ENCODE measurements at regions not wholly inside any gene's neighbourhood (a gene's known extent, or its start where the extent isn't known, plus 50 kb on each side); places are given as distances from the start of the nearest gene placed in this dataset.

DNA sequence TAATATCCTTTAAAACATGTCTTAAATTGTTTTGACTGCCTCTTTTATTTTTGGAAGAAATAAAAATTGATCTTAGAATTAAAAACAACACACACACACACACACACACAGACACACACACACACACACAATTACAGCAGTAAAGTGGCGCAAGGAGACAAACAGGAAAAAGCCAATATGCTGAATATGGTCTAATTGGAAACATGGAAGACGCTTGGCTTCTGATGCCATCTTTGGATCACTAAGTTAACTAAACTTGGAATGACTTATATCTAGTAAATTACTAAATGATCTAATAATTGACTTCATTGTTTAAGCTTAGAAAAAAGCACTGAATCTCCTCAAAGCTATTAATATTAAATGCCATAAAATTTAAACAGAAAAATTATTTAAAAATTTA, 1093.4 kb downstream of the ADGRL3 start:
- DNase-seq: no peak

DNA sequence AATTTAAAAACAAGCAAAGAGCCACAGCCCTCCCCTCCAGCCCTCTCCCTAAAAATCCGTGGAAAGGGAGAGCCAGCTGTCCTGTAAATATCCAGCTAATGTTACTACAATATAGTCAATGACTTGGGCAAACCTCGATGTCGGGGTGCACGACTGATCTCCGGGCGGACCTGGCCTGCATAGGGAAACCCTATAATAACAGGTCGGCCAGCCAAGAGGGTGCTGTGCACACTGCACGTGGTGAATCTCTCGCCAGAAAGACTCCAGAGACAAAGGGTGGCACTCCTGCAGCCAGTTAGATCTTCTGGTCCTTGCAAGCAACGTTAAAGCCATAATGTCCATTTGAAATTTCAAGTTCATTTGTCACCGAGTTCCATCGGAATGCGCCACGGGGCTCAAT, 1092.8 kb downstream of the ADGRL3 start:
- DNase-seq: no peak

DNA sequence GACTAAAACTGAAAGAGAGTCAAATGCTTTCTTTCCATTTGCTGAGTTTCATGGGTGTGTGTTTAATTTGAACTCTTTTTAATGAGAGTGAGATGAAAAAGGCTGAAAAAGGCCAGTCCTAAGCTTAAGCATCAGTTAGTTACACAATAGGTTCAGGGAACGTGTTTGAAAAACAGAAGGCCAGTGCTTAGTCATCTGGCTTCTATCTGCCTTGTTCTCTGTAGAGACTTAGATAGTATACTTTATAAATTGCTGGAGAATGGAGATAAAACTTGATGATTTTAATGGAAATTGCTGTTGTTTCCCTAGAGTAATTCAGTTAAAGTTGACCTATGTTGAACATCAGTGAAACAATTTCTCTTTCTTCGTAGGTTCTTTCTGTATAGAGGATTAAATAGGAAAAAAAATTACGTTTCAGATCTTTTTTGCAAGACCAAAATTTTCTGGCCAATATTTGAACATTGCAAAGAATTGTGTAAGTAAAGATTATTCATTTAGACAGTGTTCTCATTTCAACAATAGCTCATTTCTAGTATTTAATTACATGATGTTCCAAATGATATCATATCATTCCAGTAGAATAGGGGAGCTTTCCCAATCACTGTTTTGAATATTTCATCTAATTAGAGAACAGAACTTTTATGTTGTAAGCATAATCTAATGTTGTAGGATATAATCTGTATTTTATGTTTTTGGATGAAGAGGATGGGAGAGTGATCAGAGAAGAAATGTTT, 1088.8 kb downstream of the ADGRL3 start:
- no peak for DNase-seq

DNA sequence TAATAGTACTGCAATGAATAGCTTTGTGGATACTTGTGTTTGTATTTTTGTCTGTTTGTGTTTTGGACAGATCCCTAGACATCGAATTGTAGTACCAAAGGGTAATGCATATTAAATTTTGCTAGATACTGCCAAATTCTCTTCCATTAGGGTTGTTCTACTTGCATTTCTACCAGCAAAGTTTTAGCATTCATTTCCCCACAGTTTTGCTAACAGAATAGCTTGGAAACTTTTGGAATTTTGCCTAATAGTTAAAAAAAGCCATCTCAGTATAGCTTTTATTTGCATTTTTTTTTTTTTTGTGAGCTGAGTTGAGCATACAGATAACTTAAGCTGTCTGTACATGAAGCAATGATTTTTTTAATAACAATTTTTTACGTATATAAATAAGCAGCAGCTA, 1084.9 kb downstream of the ADGRL3 start:
- DNase-seq: no peak

DNA sequence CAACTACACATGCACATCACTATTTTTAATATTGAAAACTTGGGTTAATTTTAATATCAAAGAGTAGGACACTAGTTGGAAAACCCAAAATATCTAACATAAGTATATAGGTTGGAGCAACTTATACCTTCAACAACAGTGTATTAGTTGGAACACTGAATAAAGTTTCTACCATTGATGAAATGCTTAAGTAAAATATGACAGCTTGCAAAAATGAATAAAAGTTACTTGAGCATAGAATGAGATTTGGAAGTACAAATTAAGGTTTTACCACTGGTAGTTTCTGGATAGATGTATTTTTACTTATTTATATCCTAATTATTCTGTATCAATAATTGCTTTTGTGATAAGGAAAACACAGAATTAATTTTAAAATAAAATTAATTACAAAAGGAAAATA, 1079.6 kb downstream of the ADGRL3 start:
- DNase-seq: no peak

DNA sequence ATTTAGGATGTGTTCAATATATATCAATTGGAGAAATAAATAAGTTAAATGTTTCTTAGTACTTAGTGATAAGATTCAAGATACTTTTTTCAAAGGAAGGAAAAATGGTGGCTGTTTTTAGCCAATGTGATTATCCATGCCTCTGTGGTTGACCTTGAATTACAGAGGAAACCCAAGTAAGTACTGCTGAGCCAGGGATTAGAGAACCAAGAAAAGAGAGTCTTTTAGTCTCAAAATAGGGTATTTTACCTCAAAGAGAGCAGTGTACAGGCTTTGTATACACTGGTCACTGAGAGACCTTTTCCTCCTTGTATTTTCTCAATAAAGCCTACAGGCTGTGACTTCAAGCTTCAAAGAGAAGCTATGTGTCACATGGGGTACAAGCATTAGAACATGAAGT, 1075.3 kb downstream of the ADGRL3 start:
- no peak for DNase-seq

DNA sequence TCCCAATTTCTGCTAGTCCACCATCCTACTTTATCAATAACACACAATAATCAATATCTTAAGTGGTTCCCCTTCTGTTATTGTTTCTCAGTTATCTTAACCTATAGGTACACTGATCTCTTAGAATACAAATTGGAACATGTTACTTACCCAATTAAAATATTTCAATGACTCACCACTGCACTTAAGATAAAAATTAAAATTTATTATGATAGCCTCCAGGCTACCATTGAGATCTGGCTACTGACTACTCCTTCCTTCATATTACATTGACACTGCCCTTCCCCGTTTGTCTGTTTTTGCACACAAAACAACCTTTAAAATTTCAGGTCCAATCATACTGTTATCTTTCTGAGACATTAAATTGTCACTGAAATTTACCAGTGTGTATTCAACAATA, 1074.7 kb downstream of the ADGRL3 start:
- no peak for DNase-seq

DNA sequence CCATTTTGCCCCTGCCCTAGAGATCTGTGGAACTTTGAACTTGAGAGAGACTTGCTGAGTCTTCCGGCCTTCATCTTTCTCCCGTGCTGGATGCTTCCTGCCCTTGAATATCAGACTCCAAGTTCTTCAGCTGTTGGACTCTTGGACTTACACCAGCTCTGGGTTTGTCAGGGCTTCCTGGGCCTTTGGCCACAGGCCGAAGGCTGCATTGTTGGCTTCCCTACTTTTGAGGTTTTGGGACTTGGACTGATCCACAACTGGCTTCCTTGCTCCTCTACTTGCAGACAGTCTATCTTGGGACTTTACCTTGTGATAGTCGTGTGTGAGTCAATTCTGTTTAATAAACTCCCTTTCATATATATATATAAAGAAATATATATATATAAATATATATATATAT, 1071.0 kb downstream of the ADGRL3 start:
- no peak for DNase-seq

DNA sequence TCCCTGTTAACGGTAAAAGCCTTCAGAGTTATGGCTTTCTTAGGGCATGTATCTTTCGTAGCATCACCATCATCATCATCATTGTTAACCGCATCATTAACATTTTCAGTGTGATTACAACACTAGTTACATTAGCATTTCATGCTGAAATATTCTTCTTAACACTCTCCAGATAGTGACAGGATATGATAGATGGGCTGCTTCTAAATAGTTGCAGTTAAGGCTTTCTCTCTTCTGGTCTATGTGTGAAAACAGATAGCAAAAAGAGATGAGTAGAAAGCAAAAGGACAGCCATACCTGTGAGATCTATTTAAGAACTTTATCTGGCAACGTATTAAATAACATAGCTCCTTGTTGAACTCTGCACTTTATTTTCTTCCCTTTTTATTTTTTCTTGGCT, 1069.8 kb downstream of the ADGRL3 start:
- no peak for DNase-seq

DNA sequence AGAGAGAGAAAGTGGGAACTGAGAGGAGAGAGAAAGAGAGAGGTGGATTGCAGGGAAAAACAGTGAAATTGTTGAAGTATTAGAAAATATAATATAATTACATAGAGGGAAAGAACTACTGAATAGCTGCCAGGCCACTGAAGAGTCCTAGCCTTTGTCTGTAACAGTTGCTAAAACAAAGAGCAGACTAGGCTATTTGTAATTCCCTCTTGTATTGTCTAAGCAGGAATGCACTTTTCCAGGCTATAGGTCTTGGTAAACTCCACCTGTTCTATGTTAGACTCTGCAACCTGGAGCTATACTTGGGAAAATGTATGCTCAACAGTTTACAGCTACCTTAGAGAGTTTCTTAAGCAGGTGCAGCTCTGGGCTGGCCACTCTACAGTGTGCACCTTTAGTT, 1063.3 kb downstream of the ADGRL3 start:
- no peak for DNase-seq

DNA sequence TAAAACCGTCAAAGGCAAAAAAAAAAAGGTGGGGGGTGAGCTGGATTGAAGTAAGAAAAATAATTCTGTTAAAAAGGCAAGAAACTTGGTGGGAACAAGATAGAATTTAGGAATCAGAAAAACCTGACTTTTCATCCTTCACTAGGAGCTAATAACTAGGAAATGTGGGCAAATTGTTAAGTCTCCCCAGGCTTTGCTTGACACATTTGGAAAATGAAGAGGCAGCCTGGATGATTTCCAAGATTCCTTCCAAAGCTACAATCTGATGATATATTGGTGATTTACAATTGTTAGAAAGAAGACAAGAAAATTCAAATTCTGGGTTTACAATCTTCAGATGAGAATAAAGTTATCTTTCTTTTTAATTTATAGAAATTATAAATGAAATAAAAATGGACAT, 1062.5 kb downstream of the ADGRL3 start:
- no peak for DNase-seq

DNA sequence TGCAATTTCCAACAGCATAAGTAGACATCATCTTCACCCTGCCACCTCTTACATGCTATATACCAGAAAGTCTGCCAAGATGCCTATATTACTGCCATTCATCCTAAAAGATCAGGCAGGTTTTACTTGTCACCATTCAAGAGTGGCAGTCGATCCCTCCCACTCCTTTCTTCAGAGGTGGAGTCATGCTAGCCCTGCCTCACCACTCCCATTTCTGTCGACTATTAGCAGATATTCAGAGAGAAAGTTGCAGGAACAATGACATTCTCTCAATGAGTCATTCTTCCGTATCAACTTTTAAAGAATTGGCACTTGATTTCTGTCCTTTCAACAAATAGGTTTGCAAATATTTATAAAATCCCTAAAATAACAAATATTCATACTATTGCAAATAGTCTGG, 1060.1 kb downstream of the ADGRL3 start:
- DNase-seq: no peak

DNA sequence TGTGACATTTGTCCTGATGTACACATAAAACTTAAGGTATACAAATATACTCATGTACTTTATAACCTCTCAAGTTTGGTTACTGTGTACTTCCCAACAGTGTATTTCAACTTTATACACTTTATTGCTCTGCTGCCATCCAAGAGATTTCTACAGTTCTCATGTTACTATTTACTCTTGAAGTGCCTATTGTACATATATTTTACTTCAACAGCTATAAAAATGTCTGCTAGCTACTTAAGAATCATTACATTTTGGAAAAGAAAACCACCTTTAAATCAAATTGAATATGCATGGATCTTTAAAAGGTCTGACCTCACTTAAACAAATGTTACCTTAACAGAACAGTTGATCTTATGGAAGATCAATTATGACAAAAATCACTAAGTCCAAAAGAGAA, 1056.4 kb downstream of the ADGRL3 start:
- DNase-seq: no peak

DNA sequence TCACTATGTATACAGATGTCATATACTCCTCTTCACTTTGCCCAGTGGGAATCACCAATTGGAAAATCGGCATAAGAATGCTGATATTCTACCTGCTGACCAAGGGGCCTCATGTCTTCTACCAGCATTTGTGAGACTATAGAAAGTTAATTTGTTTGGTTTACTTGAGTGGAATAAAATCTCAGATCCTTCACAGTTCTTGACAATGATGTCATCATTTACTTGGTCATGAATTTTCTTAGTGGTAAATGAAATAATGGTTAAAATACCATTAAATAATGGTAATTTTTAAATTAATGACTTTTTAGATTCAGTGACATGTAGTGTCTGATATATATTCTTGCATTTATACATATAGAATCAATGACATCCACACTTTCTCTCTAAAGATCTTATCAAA, 1052.6 kb downstream of the ADGRL3 start:
- DNase-seq: no peak

DNA sequence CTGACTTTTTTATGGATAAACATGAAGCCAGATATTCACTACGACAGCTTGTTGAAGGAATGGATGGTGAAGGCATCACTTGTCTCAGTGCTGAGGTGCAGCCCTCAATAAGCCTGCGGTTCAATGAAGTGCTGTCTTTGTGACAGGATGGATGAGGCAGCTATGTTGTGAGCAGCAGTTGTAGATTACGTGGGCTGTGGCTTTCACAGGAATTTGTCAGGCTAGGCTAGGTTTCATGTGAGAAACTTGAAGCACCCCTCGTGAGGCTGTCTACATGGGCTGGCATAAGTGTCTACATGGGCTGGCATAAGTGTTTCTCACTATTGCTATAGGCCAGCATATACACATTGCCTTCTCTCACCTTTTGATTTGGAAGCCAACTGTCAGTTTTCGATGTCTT, 1050.0 kb downstream of the ADGRL3 start:
- DNase-seq: no peak

DNA sequence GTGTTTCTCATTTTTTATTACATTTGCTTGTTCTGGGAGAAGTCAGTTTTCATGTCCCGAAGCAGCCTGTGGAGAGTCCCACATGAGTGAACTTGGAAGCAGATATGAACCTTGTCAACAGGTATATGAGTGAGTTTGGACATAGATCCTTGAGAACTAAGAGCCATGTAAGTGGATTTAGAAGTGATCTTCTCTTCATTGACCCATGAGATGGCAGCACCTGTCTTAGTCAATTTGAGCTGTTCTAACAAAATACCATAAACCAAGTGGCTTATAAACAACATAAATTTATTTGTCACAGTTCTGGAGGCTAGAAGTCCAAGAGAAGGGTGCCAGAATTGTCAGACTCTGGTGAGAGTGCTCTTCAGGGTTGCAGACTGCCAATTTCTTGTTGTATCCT, 1043.8 kb downstream of the ADGRL3 start:
- DNase-seq: no peak

DNA sequence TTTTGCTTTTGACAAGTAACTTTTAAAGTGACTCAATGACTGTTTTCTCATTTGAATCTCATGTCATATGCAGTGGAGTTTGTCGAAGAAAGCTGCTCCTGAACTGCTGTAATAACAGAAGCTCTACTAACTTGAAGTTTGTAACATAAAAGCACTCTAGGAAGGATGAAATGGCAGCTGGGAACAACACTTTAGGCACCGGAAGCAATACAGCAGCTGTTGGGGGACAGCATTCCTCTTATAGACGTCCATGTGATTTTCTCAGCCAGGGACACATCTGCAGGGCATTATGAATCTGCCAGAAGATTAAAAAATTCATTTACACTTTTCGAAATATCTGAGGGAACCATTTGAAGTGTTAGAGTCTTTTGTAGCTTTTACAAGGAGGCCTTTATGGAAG, 1035.8 kb downstream of the ADGRL3 start:
- DNase-seq: no peak

DNA sequence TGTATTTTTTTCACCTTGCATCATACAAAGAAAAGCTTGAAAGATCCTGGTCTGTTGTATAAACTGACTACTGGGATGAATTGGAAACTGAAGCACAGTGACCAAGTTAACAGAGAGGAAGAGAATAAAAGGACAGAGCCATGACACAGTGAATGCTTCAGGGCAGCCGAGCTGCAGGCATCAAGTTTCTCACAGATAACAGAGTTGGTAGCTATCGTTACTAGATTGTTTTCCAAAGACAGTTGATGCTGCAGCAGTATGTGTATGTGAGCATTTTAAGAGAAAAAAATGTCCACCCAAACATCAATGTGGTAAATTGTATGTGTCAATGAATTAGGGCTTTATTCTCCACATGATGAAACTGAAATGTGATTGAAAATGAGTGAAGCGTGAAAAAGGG, 1032.7 kb downstream of the ADGRL3 start:
- peak; percentile 5 for DNase-seq

DNA sequence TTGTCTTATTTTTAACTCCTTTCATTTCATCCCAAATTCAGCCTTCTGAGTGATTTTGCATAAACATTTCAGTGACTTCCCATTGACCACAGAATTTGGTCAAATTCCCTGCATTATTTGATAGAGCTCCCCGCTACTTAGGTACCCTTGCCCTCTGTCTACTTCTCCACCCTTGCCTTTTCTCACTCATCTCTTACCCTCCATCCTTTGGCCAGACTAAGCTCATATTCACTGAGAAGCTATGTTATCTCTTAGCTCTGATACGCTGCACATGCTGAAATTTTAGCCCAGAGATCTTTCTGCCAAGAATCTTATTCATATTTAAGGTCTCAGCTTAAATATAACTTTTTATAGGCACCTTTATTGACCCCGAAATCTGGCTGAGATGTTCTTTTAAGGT, 1031.9 kb downstream of the ADGRL3 start:
- DNase-seq: no peak

DNA sequence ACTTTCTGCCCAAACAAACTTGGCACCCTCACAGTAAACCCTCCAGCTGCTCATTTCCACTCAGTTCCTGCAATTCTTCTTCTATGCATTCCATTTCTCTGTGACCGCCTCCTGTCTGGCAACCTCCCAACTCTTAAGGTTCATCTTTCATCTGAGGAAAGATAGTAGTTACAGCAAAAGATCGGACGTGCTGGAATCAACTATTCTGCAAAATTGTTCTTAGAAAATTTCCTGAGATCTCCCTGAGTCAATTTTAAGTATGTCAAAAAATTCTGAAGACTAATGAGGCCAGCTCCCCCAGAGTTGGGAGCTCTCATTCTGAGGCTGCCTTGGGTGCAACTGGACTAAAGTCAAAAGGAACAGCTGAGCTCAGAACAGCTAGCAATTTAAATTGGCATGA, 1026.0 kb downstream of the ADGRL3 start:
- no peak for DNase-seq

DNA sequence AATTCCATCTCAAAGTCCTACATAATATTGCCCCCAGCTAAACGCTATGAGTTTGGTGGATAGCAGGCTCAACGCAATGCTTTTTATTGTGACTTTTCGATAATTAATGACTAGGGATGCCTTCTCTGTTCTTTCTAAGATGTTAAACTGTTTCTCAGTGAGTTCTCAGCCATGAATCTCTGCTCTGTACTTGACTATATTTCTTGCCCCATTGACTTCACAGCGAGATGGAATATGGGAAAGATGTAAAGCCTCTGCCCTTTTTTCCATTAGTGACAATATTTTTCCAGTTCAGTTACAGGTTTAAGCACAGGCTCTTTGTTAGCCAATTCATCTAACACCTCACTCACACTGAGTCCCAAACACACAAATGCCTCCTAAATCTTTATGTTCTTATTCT, 1022.0 kb downstream of the ADGRL3 start:
- DNase-seq: no peak

DNA sequence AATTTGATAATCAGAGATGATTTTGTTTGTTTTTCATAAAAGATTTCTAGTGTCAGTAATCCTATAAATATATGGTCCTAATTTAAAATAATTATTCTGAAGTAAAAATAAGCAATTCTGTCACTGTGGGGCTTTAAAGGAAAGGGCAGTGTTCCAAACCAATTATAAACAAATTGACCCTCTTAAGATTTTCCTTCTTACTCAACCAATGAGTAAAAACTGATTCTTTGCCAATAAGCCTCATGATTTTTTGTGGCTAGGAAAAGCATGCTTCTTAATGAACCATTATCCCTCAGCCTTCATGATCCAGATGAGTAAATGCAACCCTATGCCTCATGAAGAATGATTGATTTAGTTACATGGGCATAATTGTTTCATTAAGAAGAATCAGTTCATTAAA, 1010.4 kb downstream of the ADGRL3 start:
- DNase-seq: no peak

DNA sequence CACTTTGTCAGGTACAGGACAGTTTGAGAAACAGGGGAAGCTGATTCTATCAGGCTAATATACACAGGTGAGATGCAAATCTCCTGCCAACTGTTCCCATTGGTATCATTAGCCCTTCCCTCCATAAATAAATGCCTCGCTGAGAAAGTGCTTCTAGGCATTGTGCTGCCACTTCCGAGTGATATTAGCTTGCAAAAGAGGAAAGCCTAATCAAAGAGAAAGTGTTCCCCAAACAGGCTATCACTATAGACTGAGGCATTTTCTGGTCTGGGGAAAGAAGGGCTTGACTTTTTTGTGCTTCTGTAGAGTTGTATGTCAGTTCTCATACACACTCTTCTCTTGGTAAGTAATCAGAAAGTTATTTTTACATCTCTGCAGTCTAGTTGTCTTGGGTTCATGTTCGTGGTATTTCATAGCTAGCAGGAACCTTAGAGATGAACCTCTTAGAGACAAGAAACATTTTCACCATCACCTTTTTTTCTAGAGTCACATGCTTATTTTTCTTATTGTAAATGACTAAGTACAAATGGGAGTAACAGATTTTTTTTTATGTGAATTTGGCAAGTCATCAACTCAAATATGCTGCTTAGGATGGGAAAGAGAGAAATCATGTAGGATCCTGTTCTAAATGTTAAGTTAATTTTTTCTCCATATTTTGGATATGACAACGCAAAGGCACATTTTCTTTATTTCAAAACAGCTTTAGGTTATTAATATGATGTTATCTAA, 1009.8 kb downstream of the ADGRL3 start:
- no peak for DNase-seq

DNA sequence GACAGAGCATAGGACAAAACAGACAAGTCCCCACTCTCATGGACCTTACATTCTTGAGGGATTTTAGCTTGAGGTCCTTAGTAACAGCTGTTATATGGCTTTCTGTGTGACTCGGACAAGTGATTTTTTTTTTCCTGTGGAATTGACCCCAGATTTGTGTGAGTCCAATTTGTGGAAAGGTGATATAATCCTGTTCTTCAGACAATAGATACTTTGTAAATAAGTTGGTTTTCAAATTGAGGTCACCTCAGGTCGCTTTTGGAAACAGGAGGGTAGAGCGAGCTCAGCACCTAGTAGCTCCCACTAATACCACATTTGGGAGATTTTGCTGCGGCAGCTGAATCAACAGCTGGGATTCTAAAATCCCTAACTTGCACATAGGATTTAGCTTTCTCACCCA, 1008.8 kb downstream of the ADGRL3 start:
- DNase-seq: no peak

DNA sequence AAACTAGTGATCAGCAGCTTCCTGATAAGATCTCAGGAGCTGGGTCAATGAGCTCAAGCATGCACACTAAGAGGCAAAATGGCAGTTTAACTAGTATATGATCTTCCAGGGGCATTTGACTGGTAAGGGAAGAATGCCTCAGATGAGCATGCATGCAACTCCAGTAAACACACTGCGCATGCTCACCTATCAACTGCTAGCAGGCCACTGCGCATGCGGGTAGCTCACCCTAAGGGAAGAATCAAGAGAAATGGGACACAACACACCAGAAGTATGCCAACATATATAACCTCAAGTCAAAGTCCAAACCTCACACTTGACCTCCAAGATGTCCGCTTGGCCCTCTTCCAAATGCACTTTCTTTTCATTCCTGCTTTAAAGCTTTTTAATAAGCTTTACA, 1004.0 kb downstream of the ADGRL3 start:
- DNase-seq: no peak
